Adipocyte (in vitro differentiated cells): ENCODE measurements at regions not wholly inside any gene's neighbourhood (a gene's known extent, or its start where the extent isn't known, plus 50 kb on each side); places are given as distances from the start of the nearest gene placed in this dataset.

Experiments
- DNase-seq: peaks from one replicate; pipeline ENCODE4 v3.0.0-alpha.2; 2015; ENCODE audit warnings: low read depth
- H3K27me3 ChIP-seq: replicated peaks from 2 replicates; pipeline ENCODE4 v1.7.0; 2013; ENCODE audit warnings: mild to moderate bottlenecking, low read length, moderate library complexity; ENCODE audit not compliant: control insufficient read depth, insufficient read depth
- H3K36me3 ChIP-seq: 2 replicates; pipeline ENCODE4 v1.7.0; 2013; ENCODE audit warnings: low read length, mild to moderate bottlenecking, moderate library complexity; ENCODE audit not compliant: control insufficient read depth, insufficient read depth, severe bottlenecking
- H3K4me1 ChIP-seq: 2 replicates; pipeline ENCODE4 v1.7.0; 2013; ENCODE audit warnings: mild to moderate bottlenecking, low read length, moderate library complexity; ENCODE audit not compliant: control insufficient read depth, insufficient read depth
- H3K4me3 ChIP-seq: 2 replicates; pipeline ENCODE4 v1.7.0; 2013; ENCODE audit warnings: mild to moderate bottlenecking, low read length, moderate library complexity
- H3K9ac ChIP-seq: 2 replicates; pipeline ENCODE4 v1.7.0; 2013; ENCODE audit warnings: mild to moderate bottlenecking, low read length, moderate library complexity
- H3K9me3 ChIP-seq: 2 replicates; pipeline ENCODE4 v1.7.0; 2013; ENCODE audit warnings: mild to moderate bottlenecking, low read length, moderate library complexity; ENCODE audit not compliant: control insufficient read depth

DNA sequence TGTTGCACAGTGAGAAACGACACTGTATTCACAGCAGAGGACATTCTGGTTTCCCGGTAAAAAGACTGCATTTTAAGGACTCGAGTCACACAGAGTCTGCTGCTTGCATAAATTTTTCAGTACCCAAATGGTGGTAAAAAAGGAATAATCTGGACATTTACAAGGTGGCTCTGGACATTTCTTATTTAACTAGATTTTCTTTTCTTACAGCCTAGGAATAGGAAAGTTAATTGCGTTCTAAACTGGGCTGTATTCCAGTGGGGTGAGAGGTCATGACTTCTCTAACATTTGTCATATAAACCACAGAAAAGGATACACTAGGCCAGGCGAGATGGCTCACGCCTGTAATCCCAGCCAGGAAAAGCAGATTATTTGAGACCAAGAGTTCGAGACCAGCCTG is 237.5 kb upstream of the KLF6 start:
- DNase-seq = no peak
- Histone ChIP-seq H3K9ac (no peak overlapping the region), H3K4me3 (no peak overlapping the region), H3K36me3 (no peaks in the 10 kb centered on the region), H3K9me3 (no peaks in the 10 kb centered on the region), H3K27me3 (no peaks in the 10 kb centered on the region), H3K4me1 (peaks cover 8% of the 10 kb centered on the region)

DNA sequence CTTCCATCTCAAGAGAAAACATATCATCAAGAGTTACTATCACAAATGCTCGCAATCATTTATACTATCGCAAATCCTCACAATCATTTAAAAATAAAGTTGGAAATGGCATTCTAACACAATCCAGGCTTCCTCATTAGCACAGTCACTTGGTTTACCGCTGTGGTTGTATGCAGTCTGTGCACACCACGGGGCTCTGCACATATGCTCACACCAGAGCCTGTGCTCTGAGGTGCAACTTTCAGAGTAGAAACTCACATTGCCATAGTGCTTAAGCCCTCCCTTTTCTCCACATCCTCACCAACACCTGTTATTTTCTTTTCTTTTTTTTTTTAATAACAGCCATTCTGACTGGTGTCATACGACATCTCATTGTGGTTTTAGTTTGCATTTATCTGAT is 235.6 kb upstream of the KLF6 start:
- H3K27me3 ChIP-seq = no peaks in the 10 kb centered on the region
- DNase-seq = no peak
- no peaks in the 10 kb centered on the region for H3K9me3 ChIP-seq
- H3K9ac ChIP-seq = no peak overlapping the region
- no peaks in the 10 kb centered on the region for H3K36me3 ChIP-seq
- H3K4me3 ChIP-seq = no peak overlapping the region
- peaks cover 8% of the 10 kb centered on the region for H3K4me1 ChIP-seq

GRCh38 chr10:4018054-4018511 is 233.1 kb upstream of the KLF6 start:
- H3K4me1 ChIP-seq = peaks cover 17% of the 10 kb centered on the region
- no peak for DNase-seq
- H3K9ac ChIP-seq = no peak overlapping the region
- H3K9me3 ChIP-seq = no peaks in the 10 kb centered on the region
- H3K27me3 ChIP-seq = no peaks in the 10 kb centered on the region
- no peak overlapping the region for H3K4me3 ChIP-seq
- H3K36me3 ChIP-seq = no peaks in the 10 kb centered on the region

DNA sequence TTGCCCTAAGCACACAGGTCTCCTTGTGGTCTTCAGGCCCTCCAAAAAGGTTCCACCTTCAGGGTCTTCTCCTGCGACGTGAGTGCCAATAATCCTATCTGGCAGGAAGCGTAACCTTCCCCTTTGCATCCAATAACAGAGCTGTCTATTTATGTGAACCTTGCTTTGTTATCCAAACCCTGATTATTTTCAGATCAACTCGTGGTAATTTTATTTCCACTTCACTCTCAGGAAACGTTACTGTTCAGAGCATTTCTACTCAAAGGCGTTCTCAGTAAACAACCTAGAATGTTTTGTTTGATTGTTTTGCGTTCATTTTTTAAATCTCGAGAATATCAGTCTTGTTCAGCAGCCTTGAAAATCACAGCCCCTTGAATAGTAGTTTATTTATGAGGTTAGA is 232.3 kb upstream of the KLF6 start:
- Histone ChIP-seq H3K9ac (no peak overlapping the region), H3K36me3 (no peaks in the 10 kb centered on the region), H3K9me3 (no peaks in the 10 kb centered on the region), H3K27me3 (no peaks in the 10 kb centered on the region), H3K4me1 (peaks cover 14% of the 10 kb centered on the region), H3K4me3 (no peak overlapping the region)
- no peak for DNase-seq

- Histone ChIP-seq H3K27me3 (no peaks in the 10 kb centered on the region), H3K4me3 (no peak overlapping the region), H3K9me3 (no peaks in the 10 kb centered on the region), H3K36me3 (no peaks in the 10 kb centered on the region), H3K4me1 (peaks cover 13% of the 10 kb centered on the region), H3K9ac (no peak overlapping the region)
- DNase-seq = no peak
Measured at GRCh38 chr10:4016214-4016740, 231.3 kb upstream of the KLF6 start.

DNA sequence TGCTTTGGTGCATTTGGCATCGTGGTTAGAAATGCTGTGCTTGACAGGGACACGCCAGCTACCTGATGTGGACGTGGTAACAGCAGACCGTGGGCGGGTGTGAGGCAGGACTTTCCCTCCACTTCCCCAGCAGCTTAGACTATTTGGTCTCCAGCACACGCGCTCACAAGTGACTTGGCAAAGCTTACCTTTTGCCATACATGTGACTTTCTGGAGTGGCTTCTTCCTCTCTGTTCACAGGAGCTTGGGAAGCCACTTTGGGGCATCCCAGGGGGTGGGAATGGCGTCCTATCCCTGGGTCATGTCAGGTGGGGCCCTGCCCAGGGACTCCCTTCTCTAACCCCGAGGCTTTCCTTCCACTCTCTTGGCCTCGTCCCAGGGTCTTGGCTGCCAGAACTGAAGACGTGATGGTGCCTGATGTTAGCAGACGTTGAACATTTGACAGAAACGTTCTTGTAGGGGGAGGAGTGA is 228.7 kb upstream of the KLF6 start:
- no peaks in the 10 kb centered on the region for H3K9me3 ChIP-seq
- no peaks in the 10 kb centered on the region for H3K36me3 ChIP-seq
- no peaks in the 10 kb centered on the region for H3K27me3 ChIP-seq
- H3K4me1 ChIP-seq = peaks cover 13% of the 10 kb centered on the region
- H3K4me3 ChIP-seq = peak overlapping the region; percentile 37
- DNase-seq = no peak
- peak overlapping the region; percentile 25 for H3K9ac ChIP-seq

GRCh38 chr10:4012848-4013247 is 227.8 kb upstream of the KLF6 start:
- no peak overlapping the region for H3K4me3 ChIP-seq
- no peaks in the 10 kb centered on the region for H3K36me3 ChIP-seq
- no peaks in the 10 kb centered on the region for H3K9me3 ChIP-seq
- DNase-seq = no peak
- no peak overlapping the region for H3K9ac ChIP-seq
- H3K27me3 ChIP-seq = no peaks in the 10 kb centered on the region
- peaks cover 9% of the 10 kb centered on the region for H3K4me1 ChIP-seq

DNA sequence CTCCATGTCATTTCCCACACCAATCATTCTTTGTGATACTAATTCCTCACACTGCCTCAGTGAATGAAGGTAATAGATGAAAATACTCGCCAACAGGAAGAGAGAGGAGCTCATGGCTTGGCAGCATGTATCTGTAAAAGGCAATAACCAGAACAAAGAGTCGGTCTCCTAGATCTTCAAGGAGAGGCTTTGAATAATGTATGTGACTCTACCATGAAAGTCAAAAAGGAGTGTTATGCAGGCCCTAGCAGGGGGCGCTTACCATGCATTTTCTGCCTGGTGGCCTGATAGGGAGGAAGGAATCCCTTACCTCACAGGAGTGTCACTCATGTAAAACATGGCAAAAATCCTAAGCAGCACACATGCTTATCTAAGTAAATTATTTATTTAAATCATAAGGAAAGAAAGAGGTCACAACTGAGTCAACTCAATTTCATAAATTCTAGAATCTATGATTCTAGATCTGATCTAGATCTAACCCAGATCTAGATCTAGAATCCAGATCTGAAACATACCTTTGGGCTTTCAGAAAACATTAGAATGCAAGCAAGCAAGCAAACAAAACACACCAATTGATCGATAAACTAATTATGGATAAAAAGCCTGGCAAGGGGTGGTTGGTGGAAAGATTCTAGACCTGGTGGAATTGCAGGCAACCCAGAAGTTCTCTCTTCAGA is 226.3 kb upstream of the KLF6 start:
- Histone ChIP-seq H3K4me1 (peaks cover 9% of the 10 kb centered on the region), H3K4me3 (no peak overlapping the region), H3K9me3 (no peaks in the 10 kb centered on the region), H3K27me3 (no peaks in the 10 kb centered on the region), H3K9ac (no peak overlapping the region), H3K36me3 (no peaks in the 10 kb centered on the region)
- no peak for DNase-seq

- Histone ChIP-seq H3K36me3 (no peaks in the 10 kb centered on the region), H3K27me3 (no peaks in the 10 kb centered on the region), H3K4me1 (peaks cover 3% of the 10 kb centered on the region), H3K9me3 (no peaks in the 10 kb centered on the region), H3K4me3 (no peak overlapping the region), H3K9ac (no peak overlapping the region)
- no peak for DNase-seq
Measured at GRCh38 chr10:4008676-4009382, 223.8 kb upstream of the KLF6 start.

DNA sequence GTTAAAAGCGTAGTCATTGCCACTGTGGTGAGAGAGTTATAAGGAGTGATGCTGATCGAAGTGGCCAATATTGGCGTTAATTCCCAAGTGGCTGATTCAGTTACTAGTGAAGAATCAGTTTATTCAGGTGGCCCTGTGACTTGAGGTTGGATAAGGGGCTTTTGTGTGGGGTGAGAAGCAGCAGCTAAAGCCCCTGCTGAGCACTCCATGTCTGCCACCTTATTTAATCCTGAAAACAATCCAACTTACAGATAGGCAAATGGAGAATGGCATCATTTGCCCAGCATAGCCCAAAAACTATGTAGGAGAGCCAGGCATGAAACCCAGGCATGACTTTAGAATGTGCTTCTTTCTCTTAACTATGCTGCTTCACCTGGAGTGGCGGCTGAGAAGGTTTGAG is 222.8 kb upstream of the KLF6 start:
- Histone ChIP-seq H3K4me1 (no peaks in the 10 kb centered on the region), H3K4me3 (no peak overlapping the region), H3K9me3 (no peaks in the 10 kb centered on the region), H3K36me3 (no peaks in the 10 kb centered on the region), H3K27me3 (no peaks in the 10 kb centered on the region), H3K9ac (no peak overlapping the region)
- no peak for DNase-seq

DNA sequence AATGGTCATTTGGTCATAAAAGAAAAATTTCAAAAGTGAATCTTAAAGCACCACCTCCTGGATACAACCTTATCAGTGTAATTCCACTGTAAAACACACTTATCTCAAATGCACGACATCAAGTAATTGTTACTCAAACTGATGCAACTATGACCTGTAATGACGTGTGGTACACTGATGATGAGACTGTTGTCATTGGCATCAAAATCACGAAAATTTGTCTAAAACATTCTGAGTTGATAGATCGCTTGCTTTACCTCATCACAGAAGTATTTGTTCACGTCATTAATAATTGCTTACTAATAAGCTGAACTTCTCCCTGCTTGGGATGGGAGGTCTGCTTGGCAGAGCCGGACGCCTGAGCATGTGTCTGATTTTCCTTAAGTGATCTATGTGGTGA is 221.8 kb upstream of the KLF6 start:
- H3K9me3 ChIP-seq = no peaks in the 10 kb centered on the region
- H3K4me1 ChIP-seq = no peaks in the 10 kb centered on the region
- H3K9ac ChIP-seq = no peak overlapping the region
- no peak for DNase-seq
- H3K4me3 ChIP-seq = no peak overlapping the region
- H3K27me3 ChIP-seq = no peaks in the 10 kb centered on the region
- no peaks in the 10 kb centered on the region for H3K36me3 ChIP-seq
